ENCODE measurements at regions not wholly inside any gene's neighbourhood (a gene's known extent, or its start where the extent isn't known, plus 50 kb on each side); places are given as distances from the start of the nearest gene placed in this dataset.

- ATAC-seq = no peak
- intact Hi-C loops (cut with DNase I) = no loop called here
- DNase-seq (ENCODE audit: missing footprints) = no peak
Measured at GRCh38 chr7:46206476-46207060, 285.5 kb upstream of the IGFBP3 start.

- intact Hi-C loops (cut with DNase I) = no loop called here
- ATAC-seq = no peak
- no peak for DNase-seq (ENCODE audit: missing footprints)
Measured at GRCh38 chr7:46205478-46205877, 284.4 kb upstream of the IGFBP3 start.

GRCh38 chr7:46203926-46204325 lies 282.9 kb upstream of the IGFBP3 start:
- no peak for DNase-seq (ENCODE audit: missing footprints)
- ATAC-seq = no peak
- intact Hi-C loops (cut with DNase I) = no loop called here

- intact Hi-C loops (cut with DNase I) = no loop called here
- ATAC-seq = no peak
Measured at GRCh38 chr7:46202379-46202778, 281.3 kb upstream of the IGFBP3 start.

GRCh38 chr7:46201961-46202360 lies 280.9 kb upstream of the IGFBP3 start:
- ATAC-seq = no peak
- no peak for DNase-seq (ENCODE audit: missing footprints)
- intact Hi-C loops (cut with DNase I) = no loop called here

More at GRCh38 chr7:46202379-46202778, 281.3 kb upstream of the IGFBP3 start:
- no peak for DNase-seq (ENCODE audit: missing footprints)

GRCh38 chr7:46198701-46199100 lies 277.6 kb upstream of the IGFBP3 start:
- no peak for ATAC-seq
- intact Hi-C loops (cut with DNase I) = no loop called here
- no peak for DNase-seq (ENCODE audit: missing footprints)

- ATAC-seq = no peak
- intact Hi-C loops (cut with DNase I) = no loop called here
- DNase-seq (ENCODE audit: missing footprints) = no peak
Measured at GRCh38 chr7:46197785-46198540, 276.9 kb upstream of the IGFBP3 start.

- DNase-seq (ENCODE audit: missing footprints) (no peak), ATAC-seq (no peak)
- intact Hi-C loops (cut with DNase I) = no loop called here
Measured at GRCh38 chr7:46195934-46196333, 274.9 kb upstream of the IGFBP3 start.

- intact Hi-C loops (cut with DNase I) = no loop called here
- ATAC-seq = no peak
- no peak for DNase-seq (ENCODE audit: missing footprints)
Measured at GRCh38 chr7:46192271-46192670, 271.2 kb upstream of the IGFBP3 start.

GRCh38 chr7:46191776-46192175 lies 270.7 kb upstream of the IGFBP3 start:
- DNase-seq (ENCODE audit: missing footprints) (no peak), ATAC-seq (no peak)
- intact Hi-C loops (cut with DNase I) = no loop called here

- ATAC-seq (no peak), DNase-seq (ENCODE audit: missing footprints) (no peak)
- intact Hi-C loops (cut with DNase I) = no loop called here
Measured at GRCh38 chr7:46191296-46191695, 270.2 kb upstream of the IGFBP3 start.

GRCh38 chr7:46189255-46189790 lies 268.3 kb upstream of the IGFBP3 start:
- intact Hi-C loops (cut with DNase I) = no loop called here
- ATAC-seq (no peak), DNase-seq (ENCODE audit: missing footprints) (no peak)

- intact Hi-C loops (cut with DNase I) = no loop called here
- no peak for DNase-seq (ENCODE audit: missing footprints)
- ATAC-seq = no peak
Measured at GRCh38 chr7:46186131-46186530, 265.1 kb upstream of the IGFBP3 start.

- ATAC-seq (no peak), DNase-seq (ENCODE audit: missing footprints) (no peak)
- intact Hi-C loops (cut with DNase I) = no loop called here
Measured at GRCh38 chr7:46179061-46179610, 258.1 kb upstream of the IGFBP3 start.

- ATAC-seq (no peak), DNase-seq (ENCODE audit: missing footprints) (no peak)
- intact Hi-C loops (cut with DNase I) = no loop called here
Measured at GRCh38 chr7:46178661-46179060, 257.6 kb upstream of the IGFBP3 start.

GRCh38 chr7:46177821-46178220 lies 256.7 kb upstream of the IGFBP3 start:
- ATAC-seq = no peak
- intact Hi-C loops (cut with DNase I) = no loop called here
- no peak for DNase-seq (ENCODE audit: missing footprints)

- intact Hi-C loops (cut with DNase I) = no loop called here
- ATAC-seq (no peak), DNase-seq (ENCODE audit: missing footprints) (no peak)
Measured at GRCh38 chr7:46175221-46175620, 254.1 kb upstream of the IGFBP3 start.

- intact Hi-C loops (cut with DNase I) = no loop called here
- ATAC-seq (peak; percentile 44), DNase-seq (ENCODE audit: missing footprints) (no peak)
Measured at GRCh38 chr7:46174196-46174580, 253.1 kb upstream of the IGFBP3 start.

GRCh38 chr7:46173476-46174195 lies 252.6 kb upstream of the IGFBP3 start:
- intact Hi-C loops (cut with DNase I) = no loop called here
- DNase-seq (ENCODE audit: missing footprints) (peak; percentile 69), ATAC-seq (peak; percentile 91)

- ATAC-seq (no peak), DNase-seq (ENCODE audit: missing footprints) (no peak)
- intact Hi-C loops (cut with DNase I) = no loop called here
Measured at GRCh38 chr7:46170792-46171191, 249.7 kb upstream of the IGFBP3 start.
